IPS-18a (cell line): ENCODE measurements at regions not wholly inside any gene's neighbourhood (a gene's known extent, or its start where the extent isn't known, plus 50 kb on each side); places are given as distances from the start of the nearest gene placed in this dataset.
"Not testable (repeated sequence)": the region's sequence is repeated elsewhere in the genome, so short reads cannot be mapped to it uniquely, and the experiment has no call there.

Source experiments
- H3K27ac ChIP-seq: one replicate; pipeline ENCODE4 v1.5.1; 2013; ENCODE audit warnings: low read length
- H3K27me3 ChIP-seq: one replicate; pipeline ENCODE4 v1.6.1; 2013; ENCODE audit warnings: mild to moderate bottlenecking, low read length; ENCODE audit not compliant: control insufficient read depth, insufficient read depth
- H3K36me3 ChIP-seq: one replicate; pipeline ENCODE4 v1.6.1; 2013; ENCODE audit warnings: low read depth, low read length; ENCODE audit not compliant: control insufficient read depth
- H3K4me1 ChIP-seq: one replicate; pipeline ENCODE4 v1.6.1; 2013; ENCODE audit warnings: low read depth, low read length; ENCODE audit not compliant: control insufficient read depth
- H3K4me3 ChIP-seq: one replicate; pipeline ENCODE4 v1.5.1; 2013; ENCODE audit warnings: low read length
- H3K9ac ChIP-seq: one replicate; pipeline ENCODE4 v1.6.1; 2013; ENCODE audit warnings: mild to moderate bottlenecking, low read length, moderate library complexity
- H3K9me3 ChIP-seq: one replicate; pipeline ENCODE4 v1.6.1; 2013; ENCODE audit warnings: low read depth, low read length; ENCODE audit not compliant: control insufficient read depth

GRCh38 chr3:109679664-109680063, 342.3 kb upstream of the DPPA4 start:
- Histone ChIP-seq H3K9me3 (no peaks in the 10 kb centered on the region), H3K36me3 (no peaks in the 10 kb centered on the region), H3K27ac (no peak overlapping the region), H3K4me1 (no peaks in the 10 kb centered on the region), H3K4me3 (no peak overlapping the region), H3K27me3 (no peaks in the 10 kb centered on the region), H3K9ac (no peak overlapping the region)

- H3K9ac ChIP-seq, result no peak overlapping the region
- H3K36me3 ChIP-seq, result no peaks in the 10 kb centered on the region
- no peak overlapping the region for H3K27ac ChIP-seq
- no peaks in the 10 kb centered on the region for H3K9me3 ChIP-seq
- H3K27me3 ChIP-seq, result no peaks in the 10 kb centered on the region
- no peaks in the 10 kb centered on the region for H3K4me1 ChIP-seq
- no peak overlapping the region for H3K4me3 ChIP-seq
Measured at GRCh38 chr3:109683746-109684145, 346.4 kb upstream of the DPPA4 start.

GRCh38 chr3:109685084-109686079, 348.0 kb upstream of the DPPA4 start:
- no peak overlapping the region for H3K27ac ChIP-seq
- H3K9me3 ChIP-seq, result no peaks in the 10 kb centered on the region
- H3K9ac ChIP-seq, result no peak overlapping the region
- no peaks in the 10 kb centered on the region for H3K4me1 ChIP-seq
- no peak overlapping the region for H3K4me3 ChIP-seq
- no peaks in the 10 kb centered on the region for H3K36me3 ChIP-seq
- no peaks in the 10 kb centered on the region for H3K27me3 ChIP-seq

GRCh38 chr3:109687626-109688025, 350.3 kb upstream of the DPPA4 start:
- Histone ChIP-seq H3K27me3 (no peaks in the 10 kb centered on the region), H3K4me3 (no peak overlapping the region), H3K9me3 (no peaks in the 10 kb centered on the region), H3K36me3 (no peaks in the 10 kb centered on the region), H3K27ac (no peak overlapping the region), H3K4me1 (no peaks in the 10 kb centered on the region), H3K9ac (no peak overlapping the region)

GRCh38 chr3:109696932-109697331, 359.6 kb upstream of the DPPA4 start:
- H3K27ac ChIP-seq, result no peak overlapping the region
- H3K4me3 ChIP-seq, result no peak overlapping the region
- H3K36me3 ChIP-seq, result no peaks in the 10 kb centered on the region
- H3K4me1 ChIP-seq, result no peaks in the 10 kb centered on the region
- no peaks in the 10 kb centered on the region for H3K27me3 ChIP-seq
- H3K9me3 ChIP-seq, result no peaks in the 10 kb centered on the region
- no peak overlapping the region for H3K9ac ChIP-seq

GRCh38 chr3:109702252-109702651, 364.9 kb upstream of the DPPA4 start:
- Histone ChIP-seq H3K36me3 (no peaks in the 10 kb centered on the region), H3K4me1 (no peaks in the 10 kb centered on the region), H3K27ac (no peak overlapping the region)

GRCh38 chr3:109702976-109703375, 365.6 kb upstream of the DPPA4 start:
- H3K4me1 ChIP-seq, result no peaks in the 10 kb centered on the region
- no peak overlapping the region for H3K9ac ChIP-seq
- H3K27ac ChIP-seq, result no peak overlapping the region

More at GRCh38 chr3:109702252-109702651, 364.9 kb upstream of the DPPA4 start:
- no peak overlapping the region for H3K4me3 ChIP-seq
- H3K9me3 ChIP-seq, result no peaks in the 10 kb centered on the region
- H3K27me3 ChIP-seq, result no peaks in the 10 kb centered on the region
- no peak overlapping the region for H3K9ac ChIP-seq

GRCh38 chr3:109705133-109705532, 367.8 kb upstream of the DPPA4 start:
- not testable (repeated sequence) for H3K27me3 ChIP-seq, H3K36me3 ChIP-seq, H3K9ac ChIP-seq, H3K27ac ChIP-seq, H3K4me3 ChIP-seq, H3K4me1 ChIP-seq, H3K9me3 ChIP-seq

More at GRCh38 chr3:109702976-109703375, 365.6 kb upstream of the DPPA4 start:
- H3K27me3 ChIP-seq, result no peaks in the 10 kb centered on the region
- H3K9me3 ChIP-seq, result no peaks in the 10 kb centered on the region
- no peaks in the 10 kb centered on the region for H3K36me3 ChIP-seq
- H3K4me3 ChIP-seq, result no peak overlapping the region

GRCh38 chr3:109707617-109708016, 370.3 kb upstream of the DPPA4 start:
- Histone ChIP-seq H3K27me3 (no peaks in the 10 kb centered on the region), H3K4me3 (no peak overlapping the region), H3K9ac (no peak overlapping the region), H3K36me3 (no peaks in the 10 kb centered on the region), H3K9me3 (no peaks in the 10 kb centered on the region), H3K4me1 (peaks cover 2% of the 10 kb centered on the region), H3K27ac (no peak overlapping the region)

GRCh38 chr3:109713288-109713687, 375.9 kb upstream of the DPPA4 start:
- Histone ChIP-seq H3K4me3 (no peak overlapping the region), H3K36me3 (no peaks in the 10 kb centered on the region), H3K9ac (no peak overlapping the region), H3K27ac (no peak overlapping the region), H3K27me3 (no peaks in the 10 kb centered on the region), H3K9me3 (no peaks in the 10 kb centered on the region), H3K4me1 (peaks cover 15% of the 10 kb centered on the region)

GRCh38 chr3:109715707-109716106, 378.4 kb upstream of the DPPA4 start:
- no peaks in the 10 kb centered on the region for H3K36me3 ChIP-seq
- H3K27me3 ChIP-seq, result no peaks in the 10 kb centered on the region
- no peak overlapping the region for H3K9ac ChIP-seq
- H3K4me1 ChIP-seq, result peaks cover 15% of the 10 kb centered on the region
- H3K4me3 ChIP-seq, result no peak overlapping the region
- H3K9me3 ChIP-seq, result no peaks in the 10 kb centered on the region
- no peak overlapping the region for H3K27ac ChIP-seq

- no peaks in the 10 kb centered on the region for H3K27me3 ChIP-seq
- H3K36me3 ChIP-seq, result no peaks in the 10 kb centered on the region
- H3K4me3 ChIP-seq, result no peak overlapping the region
- H3K27ac ChIP-seq, result no peak overlapping the region
- peaks cover under 1% of the 10 kb centered on the region for H3K4me1 ChIP-seq
- H3K9ac ChIP-seq, result no peak overlapping the region
- H3K9me3 ChIP-seq, result no peaks in the 10 kb centered on the region
Measured at GRCh38 chr3:109718850-109719249, 381.5 kb upstream of the DPPA4 start.
